ENCODE measurements at regions not wholly inside any gene's neighbourhood (a gene's known extent, or its start where the extent isn't known, plus 50 kb on each side); places are given as distances from the start of the nearest gene placed in this dataset.

- peaks cover 0 to 1% of the 10 kb centered on the region in 2 donors for H3K27me3 Mint-ChIP-seq
- no peak for DNase-seq
- Histone ChIP-seq H3K27me3 (ENCODE audit: insufficient read depth, low read length) (no peaks in the 10 kb centered on the region), H3K27ac (ENCODE audit: low read depth, low read length) (no peak overlapping the region), H3K36me3 (ENCODE audit: insufficient read depth, low read length) (no peaks in the 10 kb centered on the region), H3K9me3 (ENCODE audit: control insufficient read depth in 1 of 2, low read length in 2 of 2) (no peaks in the 10 kb centered on the region), H3K4me3 (ENCODE audit: low read length in 2 of 2) (no peak overlapping the region), H3K4me1 (ENCODE audit: insufficient read depth, low read length) (no peaks in the 10 kb centered on the region)
- H3K4me1 Mint-ChIP-seq: no peaks in the 10 kb centered on the region
- intact Hi-C loops (cut with micrococcal nuclease): no loop called here
- ChIA-PET CTCF (ENCODE audit: partially characterized antibody) (no interaction called here), POLR2A (ENCODE audit: partially characterized antibody) (no interaction called here)
- no peak overlapping the region for H3K4me3 Mint-ChIP-seq
- no peak overlapping the region for H3K27ac Mint-ChIP-seq
- peaks cover 2 to 23% (median 14%) of the 10 kb centered on the region in 8 donors for H3K9me3 Mint-ChIP-seq
- H3K36me3 Mint-ChIP-seq: no peaks in the 10 kb centered on the region
Observed at GRCh38 chr5:68780299-68780955, 313.4 kb upstream of the SLC30A5 start.

- POLR2A ChIA-PET (ENCODE audit: partially characterized antibody): no interaction called here
- CTCF ChIA-PET (ENCODE audit: partially characterized antibody): no interaction called here
- intact Hi-C loops (cut with micrococcal nuclease): no loop called here
Observed at GRCh38 chr5:68793074-68793473, 300.7 kb upstream of the SLC30A5 start.

DNA sequence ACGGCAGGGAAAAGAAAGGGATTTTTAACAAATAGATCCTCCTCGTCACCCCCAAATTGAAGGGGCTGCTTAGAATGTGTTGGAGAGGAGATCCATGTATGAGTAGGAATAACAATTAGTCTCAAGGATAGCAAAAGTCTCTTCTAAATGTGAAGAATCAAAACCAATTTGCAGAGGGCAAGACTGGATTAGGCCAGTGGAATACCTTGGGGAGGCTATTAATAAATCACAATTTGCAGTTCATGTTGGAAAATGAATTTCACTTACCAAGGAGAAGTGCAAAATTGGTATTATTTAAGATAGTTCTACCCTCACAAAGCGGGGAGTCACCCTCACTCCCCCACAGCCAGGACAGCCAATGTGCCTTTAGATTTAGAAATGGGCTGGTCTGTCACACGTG lies 299.8 kb upstream of the SLC30A5 start:
- no peak overlapping the region for H3K4me3 Mint-ChIP-seq
- H3K27me3 Mint-ChIP-seq: peaks cover 4 to 7% of the 10 kb centered on the region in 2 donors
- Histone ChIP-seq H3K36me3 (ENCODE audit: insufficient read depth, low read length) (no peaks in the 10 kb centered on the region), H3K27me3 (ENCODE audit: insufficient read depth, low read length) (no peaks in the 10 kb centered on the region), H3K4me3 (ENCODE audit: low read length in 2 of 2) (no peak overlapping the region), H3K9me3 (ENCODE audit: control insufficient read depth in 1 of 2, low read length in 2 of 2) (no peaks in the 10 kb centered on the region), H3K27ac (ENCODE audit: low read depth, low read length) (no peak overlapping the region), H3K4me1 (ENCODE audit: insufficient read depth, low read length) (no peaks in the 10 kb centered on the region)
- ChIA-PET POLR2A (ENCODE audit: partially characterized antibody) (no interaction called here), CTCF (ENCODE audit: partially characterized antibody) (no interaction called here)
- H3K9me3 Mint-ChIP-seq: peaks cover 0 to 1% (median 0%) of the 10 kb centered on the region in 8 donors
- DNase-seq: no peak
- H3K4me1 Mint-ChIP-seq: no peaks in the 10 kb centered on the region
- intact Hi-C loops (cut with micrococcal nuclease): no loop called here
- no peaks in the 10 kb centered on the region for H3K36me3 Mint-ChIP-seq
- no peak overlapping the region for H3K27ac Mint-ChIP-seq

More at GRCh38 chr5:68793074-68793473, 300.7 kb upstream of the SLC30A5 start:
- Mint-ChIP-seq H3K4me3 (no peak overlapping the region), H3K36me3 (no peaks in the 10 kb centered on the region), H3K27ac (no peak overlapping the region), H3K4me1 (no peaks in the 10 kb centered on the region), H3K27me3 (peaks cover 6 to 7% of the 10 kb centered on the region in 2 donors), H3K9me3 (peaks cover 0 to 1% (median 0%) of the 10 kb centered on the region in 8 donors)
- H3K36me3 ChIP-seq (ENCODE audit: insufficient read depth, low read length): no peaks in the 10 kb centered on the region
- no peak for DNase-seq
- no peak overlapping the region for H3K27ac ChIP-seq (ENCODE audit: low read depth, low read length)
- no peak overlapping the region for H3K4me3 ChIP-seq (ENCODE audit: low read length in 2 of 2)
- no peaks in the 10 kb centered on the region for H3K4me1 ChIP-seq (ENCODE audit: insufficient read depth, low read length)
- H3K27me3 ChIP-seq (ENCODE audit: insufficient read depth, low read length): no peaks in the 10 kb centered on the region
- H3K9me3 ChIP-seq (ENCODE audit: control insufficient read depth in 1 of 2, low read length in 2 of 2): no peaks in the 10 kb centered on the region

- no peaks in the 10 kb centered on the region for H3K4me1 ChIP-seq (ENCODE audit: insufficient read depth, low read length)
- ChIA-PET CTCF (ENCODE audit: partially characterized antibody) (no interaction called here), POLR2A (ENCODE audit: partially characterized antibody) (no interaction called here)
- H3K27me3 ChIP-seq (ENCODE audit: insufficient read depth, low read length): no peaks in the 10 kb centered on the region
- Mint-ChIP-seq H3K27ac (no peak overlapping the region), H3K27me3 (peaks cover 4 to 7% of the 10 kb centered on the region in 2 donors), H3K4me3 (no peak overlapping the region), H3K4me1 (no peaks in the 10 kb centered on the region), H3K9me3 (peaks cover 0 to 1% (median 0%) of the 10 kb centered on the region in 8 donors), H3K36me3 (no peaks in the 10 kb centered on the region)
- H3K4me3 ChIP-seq (ENCODE audit: low read length in 2 of 2): no peak overlapping the region
- DNase-seq: no peak
- no peaks in the 10 kb centered on the region for H3K36me3 ChIP-seq (ENCODE audit: insufficient read depth, low read length)
- no peak overlapping the region for H3K27ac ChIP-seq (ENCODE audit: low read depth, low read length)
- H3K9me3 ChIP-seq (ENCODE audit: control insufficient read depth in 1 of 2, low read length in 2 of 2): no peaks in the 10 kb centered on the region
- intact Hi-C loops (cut with micrococcal nuclease): no loop called here
Observed at GRCh38 chr5:68795190-68795589, 298.6 kb upstream of the SLC30A5 start.

- Histone ChIP-seq H3K4me1 (ENCODE audit: insufficient read depth, low read length) (no peaks in the 10 kb centered on the region), H3K4me3 (ENCODE audit: low read length in 2 of 2) (no peak overlapping the region), H3K27ac (ENCODE audit: low read depth, low read length) (no peak overlapping the region), H3K27me3 (ENCODE audit: insufficient read depth, low read length) (no peaks in the 10 kb centered on the region), H3K36me3 (ENCODE audit: insufficient read depth, low read length) (no peaks in the 10 kb centered on the region), H3K9me3 (ENCODE audit: control insufficient read depth in 1 of 2, low read length in 2 of 2) (no peaks in the 10 kb centered on the region)
- POLR2A ChIA-PET (ENCODE audit: partially characterized antibody): no interaction called here
- DNase-seq: no peak
- Mint-ChIP-seq H3K27ac (no peak overlapping the region), H3K4me1 (no peaks in the 10 kb centered on the region), H3K4me3 (no peak overlapping the region), H3K27me3 (peaks cover 1 to 7% of the 10 kb centered on the region in 2 donors), H3K9me3 (peaks cover 0 to 1% (median 0%) of the 10 kb centered on the region in 8 donors), H3K36me3 (no peaks in the 10 kb centered on the region)
- intact Hi-C loops (cut with micrococcal nuclease): no loop called here
- CTCF ChIA-PET (ENCODE audit: partially characterized antibody): no interaction called here
Observed at GRCh38 chr5:68798877-68799843, 294.7 kb upstream of the SLC30A5 start.

GRCh38 chr5:68802430-68802829 lies 291.4 kb upstream of the SLC30A5 start:
- Histone ChIP-seq H3K4me3 (ENCODE audit: low read length in 2 of 2) (no peak overlapping the region), H3K36me3 (ENCODE audit: insufficient read depth, low read length) (no peaks in the 10 kb centered on the region), H3K4me1 (ENCODE audit: insufficient read depth, low read length) (no peaks in the 10 kb centered on the region), H3K27ac (ENCODE audit: low read depth, low read length) (no peak overlapping the region), H3K9me3 (ENCODE audit: control insufficient read depth in 1 of 2, low read length in 2 of 2) (no peaks in the 10 kb centered on the region), H3K27me3 (ENCODE audit: insufficient read depth, low read length) (no peaks in the 10 kb centered on the region)
- ChIA-PET POLR2A (ENCODE audit: partially characterized antibody) (no interaction called here), CTCF (ENCODE audit: partially characterized antibody) (no interaction called here)
- Mint-ChIP-seq H3K27me3 (peaks cover 0 to 3% of the 10 kb centered on the region in 2 donors), H3K27ac (no peak overlapping the region), H3K9me3 (peaks cover 0 to 4% (median 0%) of the 10 kb centered on the region in 8 donors), H3K4me1 (no peaks in the 10 kb centered on the region), H3K36me3 (no peaks in the 10 kb centered on the region), H3K4me3 (no peak overlapping the region)
- intact Hi-C loops (cut with micrococcal nuclease): no loop called here
- no peak for DNase-seq

- H3K4me3 ChIP-seq (ENCODE audit: low read length in 2 of 2): no peak overlapping the region
- Mint-ChIP-seq H3K4me3 (no peak overlapping the region), H3K4me1 (no peaks in the 10 kb centered on the region), H3K27me3 (peaks cover 0 to 3% of the 10 kb centered on the region in 2 donors), H3K9me3 (peaks cover 0 to 4% (median 0%) of the 10 kb centered on the region in 8 donors), H3K36me3 (no peaks in the 10 kb centered on the region), H3K27ac (no peak overlapping the region)
- no peaks in the 10 kb centered on the region for H3K4me1 ChIP-seq (ENCODE audit: insufficient read depth, low read length)
- no peaks in the 10 kb centered on the region for H3K27me3 ChIP-seq (ENCODE audit: insufficient read depth, low read length)
- POLR2A ChIA-PET (ENCODE audit: partially characterized antibody): no interaction called here
- intact Hi-C loops (cut with micrococcal nuclease): no loop called here
- DNase-seq: no peak
- no peaks in the 10 kb centered on the region for H3K36me3 ChIP-seq (ENCODE audit: insufficient read depth, low read length)
- CTCF ChIA-PET (ENCODE audit: partially characterized antibody): no interaction called here
- no peak overlapping the region for H3K27ac ChIP-seq (ENCODE audit: low read depth, low read length)
- no peaks in the 10 kb centered on the region for H3K9me3 ChIP-seq (ENCODE audit: control insufficient read depth in 1 of 2, low read length in 2 of 2)
Observed at GRCh38 chr5:68803881-68804319, 289.9 kb upstream of the SLC30A5 start.

Data from CD4-positive, alpha-beta memory T cell (primary cell).